Mesenchymal stem cell (in vitro differentiated cells and primary cell): ENCODE measurements at regions not wholly inside any gene's neighbourhood (a gene's known extent, or its start where the extent isn't known, plus 50 kb on each side); places are given as distances from the start of the nearest gene placed in this dataset.

Experiments
- DNase-seq: peaks from one replicate; pipeline ENCODE4 v3.0.0-alpha.2; 2013
- H2AFZ ChIP-seq: one replicate; pipeline ENCODE4 v1.6.1; 2013; ENCODE audit warnings: low read depth, mild to moderate bottlenecking, control low read depth, inconsistent platforms, low read length, moderate library complexity
- H2AK5ac ChIP-seq: 2 replicates; pipeline ENCODE4 v1.6.1; 2013; ENCODE audit warnings: low read length, moderate library complexity, mild to moderate bottlenecking, inconsistent platforms; ENCODE audit not compliant: severe bottlenecking
- H2BK120ac ChIP-seq: one replicate; pipeline ENCODE4 v1.6.1; 2013; ENCODE audit warnings: low read depth, mild to moderate bottlenecking, inconsistent platforms, low read length, moderate library complexity
- H2BK12ac ChIP-seq, 2 experiments: one replicate each; pipeline ENCODE4 v1.6.1; 2013; ENCODE audit warnings: inconsistent platforms in 2 of 2, low read length in 2 of 2, mild to moderate bottlenecking in 2 of 2, moderate library complexity in 2 of 2, control low read depth in 1 of 2
- H2BK15ac ChIP-seq: one replicate; pipeline ENCODE4 v1.6.1; 2013; ENCODE audit warnings: mild to moderate bottlenecking, low read depth, inconsistent platforms; ENCODE audit not compliant: poor library complexity, severe bottlenecking
- H2BK5ac ChIP-seq: 2 replicates; pipeline ENCODE4 v1.6.1; 2013; ENCODE audit warnings: low read depth, mild to moderate bottlenecking, low read length, control low read depth, inconsistent platforms; ENCODE audit not compliant: poor library complexity, severe bottlenecking
- H3K14ac ChIP-seq, 2 experiments: one replicate each; pipeline ENCODE4 v1.6.1; 2013; ENCODE audit warnings: inconsistent platforms in 2 of 2, low read length in 2 of 2, control low read depth in 1 of 2, mild to moderate bottlenecking in 1 of 2, moderate library complexity in 1 of 2
- H3K18ac ChIP-seq, 2 experiments: one replicate each; pipeline ENCODE4 v1.6.1; 2013; ENCODE audit warnings: inconsistent platforms in 2 of 2, low read length in 2 of 2, control low read depth in 1 of 2, low read depth in 1 of 2, mild to moderate bottlenecking in 1 of 2
- H3K23ac ChIP-seq, 2 experiments: one replicate each; pipeline ENCODE4 v1.6.1; 2013; ENCODE audit warnings: inconsistent platforms in 2 of 2, low read length in 2 of 2, mild to moderate bottlenecking in 2 of 2, moderate library complexity in 2 of 2, control low read depth in 1 of 2
- H3K27ac ChIP-seq: 2 replicates; pipeline ENCODE4 v1.5.1; 2013; ENCODE audit warnings: mild to moderate bottlenecking, moderate library complexity, low read length, control low read depth, inconsistent platforms; ENCODE audit not compliant: poor library complexity, severe bottlenecking
- H3K27me3 ChIP-seq, 2 experiments: 2 replicates each; pipeline versions ENCODE4 v1.6.1 to v1.7.0; 2013; ENCODE audit warnings: low read length in 2 of 2, mild to moderate bottlenecking in 2 of 2, moderate library complexity in 2 of 2, control low read depth in 1 of 2, inconsistent platforms in 1 of 2; ENCODE audit not compliant: control insufficient read depth in 1 of 2, insufficient read depth in 1 of 2
- H3K36me3 ChIP-seq, 2 experiments: 2 replicates each; pipeline versions ENCODE4 v1.6.1 to v1.7.0; 2013; ENCODE audit warnings: low read length in 2 of 2, control low read depth in 1 of 2, inconsistent platforms in 1 of 2, low read depth in 1 of 2, mild to moderate bottlenecking in 1 of 2; ENCODE audit not compliant: insufficient read depth in 2 of 2, control insufficient read depth in 1 of 2
- H3K4ac ChIP-seq, 2 experiments: one replicate each; pipeline ENCODE4 v1.6.1; 2013; ENCODE audit warnings: inconsistent platforms in 2 of 2, low read length in 2 of 2, mild to moderate bottlenecking in 2 of 2, moderate library complexity in 2 of 2, control low read depth in 1 of 2, low read depth in 1 of 2
- H3K4me1 ChIP-seq: 2 replicates; pipeline ENCODE4 v1.6.1; 2013; ENCODE audit warnings: low read depth, low read length, control low read depth; ENCODE audit not compliant: control insufficient read depth, insufficient read depth
- H3K4me2 ChIP-seq: 2 replicates; pipeline ENCODE4 v1.6.1; 2013; ENCODE audit warnings: low read length, mild to moderate bottlenecking, inconsistent platforms; ENCODE audit not compliant: poor library complexity, severe bottlenecking
- H3K4me3 ChIP-seq, 2 experiments: 2 replicates each; pipeline versions ENCODE4 v1.5.1 to v1.7.0; 2013; ENCODE audit warnings: low read length in 2 of 2, mild to moderate bottlenecking in 2 of 2, control low read depth in 1 of 2, low read depth in 1 of 2; ENCODE audit not compliant: insufficient read depth in 1 of 2
- H3K79me1 ChIP-seq: replicated peaks from 2 replicates; pipeline ENCODE4 v1.6.1; 2013; ENCODE audit warnings: mild to moderate bottlenecking, control low read depth, low read length, inconsistent platforms; ENCODE audit not compliant: poor library complexity, severe bottlenecking
- H3K9ac ChIP-seq: 2 replicates; pipeline ENCODE4 v1.7.0; 2013; ENCODE audit warnings: mild to moderate bottlenecking, low read length, moderate library complexity
- H3K9me3 ChIP-seq: 2 replicates; pipeline ENCODE4 v1.7.0; 2013; ENCODE audit warnings: mild to moderate bottlenecking, low read length; ENCODE audit not compliant: control insufficient read depth
- H4K8ac ChIP-seq: one replicate; pipeline ENCODE4 v1.6.1; 2013; ENCODE audit warnings: inconsistent platforms, mild to moderate bottlenecking, low read length, moderate library complexity
- H4K91ac ChIP-seq: one replicate; pipeline ENCODE4 v1.6.1; 2013; ENCODE audit warnings: mild to moderate bottlenecking, low read length, inconsistent platforms
- WGBS: methylation state at CpG from one replicate; pipeline ENCODE4 v1.1.7; 2013; ENCODE audit warnings: mixed read lengths; 5-methylcytosine and 5-hydroxymethylcytosine counted together

GRCh38 chr3:176934698-176935097 is 262.6 kb downstream of the TBL1XR1 start:
- H3K4me2 ChIP-seq = no peak overlapping the region
- no peak overlapping the region for H2AK5ac ChIP-seq
- no peak overlapping the region for H3K14ac ChIP-seq
- H3K4ac ChIP-seq = no peak overlapping the region
- no peak overlapping the region for H2BK12ac ChIP-seq
- no peak for DNase-seq
- H3K9ac ChIP-seq = no peak overlapping the region
- H3K79me1 ChIP-seq = no peaks in the 10 kb centered on the region
- H2BK15ac ChIP-seq = no peak overlapping the region
- H2BK5ac ChIP-seq = no peak overlapping the region
- no peak overlapping the region for H2AFZ ChIP-seq
- H3K27ac ChIP-seq = no peak overlapping the region
- no peaks in the 10 kb centered on the region for H3K36me3 ChIP-seq
- no peak overlapping the region for H2BK120ac ChIP-seq
- no peaks in the 10 kb centered on the region for H3K27me3 ChIP-seq
- no peak overlapping the region for H3K23ac ChIP-seq
- WGBS = 95% methylated on average over 2 of the region's 2 CpGs
- H4K91ac ChIP-seq = no peak overlapping the region
- no peaks in the 10 kb centered on the region for H3K4me1 ChIP-seq
- no peak overlapping the region for H4K8ac ChIP-seq
- no peak overlapping the region for H3K4me3 ChIP-seq
- no peak overlapping the region for H3K18ac ChIP-seq
- H3K9me3 ChIP-seq = no peaks in the 10 kb centered on the region

- Histone ChIP-seq H2AK5ac (no peak overlapping the region), H4K8ac (no peak overlapping the region), H3K4me3 (no peak overlapping the region), H3K23ac (no peak overlapping the region), H2BK15ac (no peak overlapping the region), H3K18ac (no peak overlapping the region), H2AFZ (no peak overlapping the region), H3K27ac (no peak overlapping the region), H3K14ac (no peak overlapping the region), H4K91ac (no peak overlapping the region), H3K4me2 (no peak overlapping the region), H3K79me1 (no peaks in the 10 kb centered on the region), H2BK5ac (no peak overlapping the region), H3K4ac (no peak overlapping the region), H2BK12ac (no peak overlapping the region), H3K9me3 (no peaks in the 10 kb centered on the region), H3K4me1 (no peaks in the 10 kb centered on the region), H3K27me3 (no peaks in the 10 kb centered on the region), H2BK120ac (no peak overlapping the region), H3K36me3 (no peaks in the 10 kb centered on the region), H3K9ac (no peak overlapping the region)
- no peak for DNase-seq
- WGBS = 86% methylated on average over 8 of the region's 8 CpGs
These were observed 263.6 kb downstream of the TBL1XR1 start for GRCh38 chr3:176933704-176934103.

GRCh38 chr3:176932433-176932832 is 264.8 kb downstream of the TBL1XR1 start:
- no peak overlapping the region for H2BK15ac ChIP-seq
- no peaks in the 10 kb centered on the region for H3K27me3 ChIP-seq
- H3K18ac ChIP-seq = no peak overlapping the region
- no peaks in the 10 kb centered on the region for H3K36me3 ChIP-seq
- H3K4me2 ChIP-seq = no peak overlapping the region
- no peak overlapping the region for H2BK5ac ChIP-seq
- no peaks in the 10 kb centered on the region for H3K79me1 ChIP-seq
- H2BK12ac ChIP-seq = no peak overlapping the region
- no peak overlapping the region for H3K23ac ChIP-seq
- no peak overlapping the region for H3K9ac ChIP-seq
- H2BK120ac ChIP-seq = no peak overlapping the region
- no peak for DNase-seq
- no peak overlapping the region for H3K4ac ChIP-seq
- no peak overlapping the region for H3K27ac ChIP-seq
- H3K4me3 ChIP-seq = no peak overlapping the region
- no peak overlapping the region for H4K91ac ChIP-seq
- WGBS = 94% methylated on average over 3 of the region's 3 CpGs
- no peak overlapping the region for H2AK5ac ChIP-seq
- H4K8ac ChIP-seq = no peak overlapping the region
- no peaks in the 10 kb centered on the region for H3K4me1 ChIP-seq
- H2AFZ ChIP-seq = no peak overlapping the region
- H3K14ac ChIP-seq = no peak overlapping the region
- no peaks in the 10 kb centered on the region for H3K9me3 ChIP-seq

GRCh38 chr3:176931991-176932390 is 265.3 kb downstream of the TBL1XR1 start:
- Histone ChIP-seq H3K79me1 (no peaks in the 10 kb centered on the region), H2BK12ac (no peak overlapping the region), H4K91ac (no peak overlapping the region), H3K9me3 (no peaks in the 10 kb centered on the region), H2BK5ac (no peak overlapping the region), H3K4me3 (no peak overlapping the region), H3K4ac (no peak overlapping the region), H3K27me3 (no peaks in the 10 kb centered on the region), H4K8ac (no peak overlapping the region), H2AK5ac (no peak overlapping the region), H2BK15ac (no peak overlapping the region), H3K4me1 (no peaks in the 10 kb centered on the region), H3K36me3 (no peaks in the 10 kb centered on the region), H2BK120ac (no peak overlapping the region), H3K18ac (no peak overlapping the region), H3K27ac (no peak overlapping the region), H3K23ac (no peak overlapping the region), H3K4me2 (no peak overlapping the region), H2AFZ (no peak overlapping the region), H3K9ac (no peak overlapping the region), H3K14ac (no peak overlapping the region)
- WGBS = 69% methylated on average over 1 of the region's 2 CpGs
- no peak for DNase-seq
